IgD-negative memory B cell (primary cell): ENCODE measurements at regions not wholly inside any gene's neighbourhood (a gene's known extent, or its start where the extent isn't known, plus 50 kb on each side); places are given as distances from the start of the nearest gene placed in this dataset.

Experiments
- H3K27ac Mint-ChIP-seq, 3 donors: one replicate each; pipeline ENCODE4 v1.8.0; 2020 to 2022; ENCODE audit warnings: mild to moderate bottlenecking in 3 of 3, mixed read lengths in 3 of 3, moderate library complexity in 1 of 3
- H3K27me3 Mint-ChIP-seq: one replicate; pipeline ENCODE4 v1.8.0; 2021; ENCODE audit warnings: mixed read lengths
- H3K36me3 Mint-ChIP-seq: one replicate; pipeline ENCODE4 v1.8.0; 2020; ENCODE audit warnings: mild to moderate bottlenecking, mixed read lengths
- H3K4me1 Mint-ChIP-seq, 3 donors: one replicate each; pipeline ENCODE4 v1.8.0; 2020 to 2022; ENCODE audit warnings: mixed read lengths in 3 of 3, mild to moderate bottlenecking in 1 of 3
- H3K4me3 Mint-ChIP-seq, 4 donors: one replicate each; pipeline ENCODE4 v1.8.0; 2020 to 2022; ENCODE audit warnings: mild to moderate bottlenecking in 4 of 4, mixed read lengths in 4 of 4, moderate library complexity in 3 of 4
- H3K9me3 Mint-ChIP-seq, 3 donors: one replicate each; pipeline ENCODE4 v1.8.0; 2020 to 2021; ENCODE audit warnings: mixed read lengths in 3 of 3, mild to moderate bottlenecking in 1 of 3

GRCh38 chr20:39146394-39146793 lies 184.2 kb downstream of the DHX35 start:
- Mint-ChIP-seq H3K4me3 (no peak overlapping the region), H3K27ac (no peak overlapping the region), H3K9me3 (peaks cover 0 to 6% (median 2%) of the 10 kb centered on the region in 3 donors)

GRCh38 chr20:39145921-39146320 lies 183.8 kb downstream of the DHX35 start:
- peaks cover 7% of the 10 kb centered on the region for H3K27me3 Mint-ChIP-seq
- H3K4me3 Mint-ChIP-seq = no peak overlapping the region
- H3K36me3 Mint-ChIP-seq = no peaks in the 10 kb centered on the region
- no peak overlapping the region for H3K27ac Mint-ChIP-seq
- H3K9me3 Mint-ChIP-seq = peaks cover 0 to 6% (median 2%) of the 10 kb centered on the region in 3 donors
- no peaks in the 10 kb centered on the region for H3K4me1 Mint-ChIP-seq

More at GRCh38 chr20:39146394-39146793, 184.2 kb downstream of the DHX35 start:
- Mint-ChIP-seq H3K4me1 (no peaks in the 10 kb centered on the region), H3K36me3 (no peaks in the 10 kb centered on the region), H3K27me3 (peaks cover 6% of the 10 kb centered on the region)

- Mint-ChIP-seq H3K4me1 (no peaks in the 10 kb centered on the region), H3K4me3 (no peak overlapping the region), H3K36me3 (no peaks in the 10 kb centered on the region), H3K27me3 (peaks cover 7% of the 10 kb centered on the region), H3K9me3 (peaks cover 0 to 6% (median 2%) of the 10 kb centered on the region in 3 donors), H3K27ac (no peak overlapping the region)
Measured at GRCh38 chr20:39144757-39145156, 182.6 kb downstream of the DHX35 start.

- Mint-ChIP-seq H3K27ac (peak overlapping the region in 1 of 3 donors; percentile 28), H3K27me3 (peaks cover 7% of the 10 kb centered on the region), H3K9me3 (peaks cover 0 to 7% (median 2%) of the 10 kb centered on the region in 3 donors), H3K4me1 (no peaks in the 10 kb centered on the region), H3K4me3 (no peak overlapping the region), H3K36me3 (peaks cover 2% of the 10 kb centered on the region)
Measured at GRCh38 chr20:39142407-39143096, 180.4 kb downstream of the DHX35 start.

GRCh38 chr20:39137299-39137698 lies 175.2 kb downstream of the DHX35 start:
- Mint-ChIP-seq H3K4me3 (no peak overlapping the region), H3K4me1 (no peaks in the 10 kb centered on the region), H3K36me3 (peaks cover 2% of the 10 kb centered on the region), H3K27me3 (peaks cover 10% of the 10 kb centered on the region), H3K9me3 (peaks cover 0 to 5% (median 0%) of the 10 kb centered on the region in 3 donors), H3K27ac (no peak overlapping the region)

- Mint-ChIP-seq H3K27ac (no peak overlapping the region), H3K4me1 (no peaks in the 10 kb centered on the region), H3K27me3 (peaks cover 8% of the 10 kb centered on the region), H3K36me3 (peaks cover 2% of the 10 kb centered on the region), H3K4me3 (no peak overlapping the region), H3K9me3 (peaks cover 0 to 4% (median 0%) of the 10 kb centered on the region in 3 donors)
Measured at GRCh38 chr20:39136798-39137197, 174.7 kb downstream of the DHX35 start.

- H3K27ac Mint-ChIP-seq = no peak overlapping the region
- H3K9me3 Mint-ChIP-seq = peaks cover 0 to 2% (median 0%) of the 10 kb centered on the region in 3 donors
- H3K4me1 Mint-ChIP-seq = no peaks in the 10 kb centered on the region
- H3K4me3 Mint-ChIP-seq = no peak overlapping the region
- H3K36me3 Mint-ChIP-seq = peaks cover 2% of the 10 kb centered on the region
- peaks cover 6% of the 10 kb centered on the region for H3K27me3 Mint-ChIP-seq
Measured at GRCh38 chr20:39135885-39136544, 173.9 kb downstream of the DHX35 start.

GRCh38 chr20:39133201-39133600 lies 171.1 kb downstream of the DHX35 start:
- H3K27ac Mint-ChIP-seq = no peak overlapping the region
- no peaks in the 10 kb centered on the region for H3K4me1 Mint-ChIP-seq
- no peak overlapping the region for H3K4me3 Mint-ChIP-seq
- H3K36me3 Mint-ChIP-seq = no peaks in the 10 kb centered on the region
- no peaks in the 10 kb centered on the region for H3K9me3 Mint-ChIP-seq
- peaks cover 4% of the 10 kb centered on the region for H3K27me3 Mint-ChIP-seq

GRCh38 chr20:39132511-39132910 lies 170.4 kb downstream of the DHX35 start:
- no peaks in the 10 kb centered on the region for H3K36me3 Mint-ChIP-seq
- no peaks in the 10 kb centered on the region for H3K9me3 Mint-ChIP-seq
- no peak overlapping the region for H3K4me3 Mint-ChIP-seq
- peaks cover 3% of the 10 kb centered on the region for H3K27me3 Mint-ChIP-seq
- H3K27ac Mint-ChIP-seq = no peak overlapping the region
- no peaks in the 10 kb centered on the region for H3K4me1 Mint-ChIP-seq

GRCh38 chr20:39132093-39132492 lies 169.9 kb downstream of the DHX35 start:
- no peak overlapping the region for H3K4me3 Mint-ChIP-seq
- H3K36me3 Mint-ChIP-seq = no peaks in the 10 kb centered on the region
- H3K4me1 Mint-ChIP-seq = no peaks in the 10 kb centered on the region
- H3K27me3 Mint-ChIP-seq = no peaks in the 10 kb centered on the region
- no peaks in the 10 kb centered on the region for H3K9me3 Mint-ChIP-seq
- H3K27ac Mint-ChIP-seq = no peak overlapping the region

- Mint-ChIP-seq H3K36me3 (no peaks in the 10 kb centered on the region), H3K9me3 (peaks cover 0 to 3% (median 0%) of the 10 kb centered on the region in 3 donors), H3K4me3 (no peak overlapping the region), H3K4me1 (no peaks in the 10 kb centered on the region), H3K27ac (no peak overlapping the region), H3K27me3 (no peaks in the 10 kb centered on the region)
Measured at GRCh38 chr20:39130627-39131026, 168.5 kb downstream of the DHX35 start.

GRCh38 chr20:39129523-39129922 lies 167.4 kb downstream of the DHX35 start:
- Mint-ChIP-seq H3K4me3 (no peak overlapping the region), H3K36me3 (no peaks in the 10 kb centered on the region), H3K27ac (no peak overlapping the region)

GRCh38 chr20:39124064-39124463 lies 161.9 kb downstream of the DHX35 start:
- H3K4me3 Mint-ChIP-seq = no peak overlapping the region
- H3K9me3 Mint-ChIP-seq = peaks cover 0 to 10% (median 0%) of the 10 kb centered on the region in 3 donors
- H3K36me3 Mint-ChIP-seq = no peaks in the 10 kb centered on the region
- no peaks in the 10 kb centered on the region for H3K4me1 Mint-ChIP-seq
- no peak overlapping the region for H3K27ac Mint-ChIP-seq
- peaks cover 23% of the 10 kb centered on the region for H3K27me3 Mint-ChIP-seq

More at GRCh38 chr20:39129523-39129922, 167.4 kb downstream of the DHX35 start:
- H3K4me1 Mint-ChIP-seq = no peaks in the 10 kb centered on the region
- peaks cover 0 to 10% (median 0%) of the 10 kb centered on the region in 3 donors for H3K9me3 Mint-ChIP-seq
- H3K27me3 Mint-ChIP-seq = no peaks in the 10 kb centered on the region

GRCh38 chr20:39123185-39123557 lies 161.0 kb downstream of the DHX35 start:
- Mint-ChIP-seq H3K27ac (peak overlapping the region in 1 of 3 donors; percentile 73), H3K36me3 (no peaks in the 10 kb centered on the region), H3K4me3 (no peak overlapping the region), H3K27me3 (peaks cover 23% of the 10 kb centered on the region), H3K4me1 (peaks cover 0 to 1% (median 0%) of the 10 kb centered on the region in 3 donors), H3K9me3 (peaks cover 0 to 10% (median 0%) of the 10 kb centered on the region in 3 donors)

- Mint-ChIP-seq H3K27ac (peak overlapping the region in 1 of 3 donors; percentile 46), H3K27me3 (peaks cover 15% of the 10 kb centered on the region), H3K4me1 (peaks cover 0 to 2% (median 0%) of the 10 kb centered on the region in 3 donors)
Measured at GRCh38 chr20:39117491-39117890, 155.3 kb downstream of the DHX35 start.

GRCh38 chr20:39116020-39116419 lies 153.9 kb downstream of the DHX35 start:
- H3K27me3 Mint-ChIP-seq = peaks cover 18% of the 10 kb centered on the region
- H3K4me1 Mint-ChIP-seq = peaks cover 0 to 2% (median 0%) of the 10 kb centered on the region in 3 donors
- H3K36me3 Mint-ChIP-seq = no peaks in the 10 kb centered on the region
- H3K27ac Mint-ChIP-seq = no peak overlapping the region
- H3K4me3 Mint-ChIP-seq = no peak overlapping the region
- no peaks in the 10 kb centered on the region for H3K9me3 Mint-ChIP-seq

More at GRCh38 chr20:39117491-39117890, 155.3 kb downstream of the DHX35 start:
- Mint-ChIP-seq H3K36me3 (no peaks in the 10 kb centered on the region), H3K4me3 (no peak overlapping the region), H3K9me3 (no peaks in the 10 kb centered on the region)
